ENCODE measurements at regions not wholly inside any gene's neighbourhood (a gene's known extent, or its start where the extent isn't known, plus 50 kb on each side); places are given as distances from the start of the nearest gene placed in this dataset.

GRCh38 chr13:83794583-83794982, 87.7 kb downstream of the SLITRK1 start:
- TF ChIP-seq CTCF (conservative IDR thresholded peaks at IDR 0.05) (no peak), ZFX (IDR thresholded peaks at IDR 0.05) (no peak)
